Neural cell (in vitro differentiated cells): ENCODE measurements at regions not wholly inside any gene's neighbourhood (a gene's known extent, or its start where the extent isn't known, plus 50 kb on each side); places are given as distances from the start of the nearest gene placed in this dataset.

Source experiments
- H2AFZ ChIP-seq: fragments of 200-600, 300-800 bp; sonication (generic), shearing (Covaris generic); 2 replicates; pipeline ENCODE4 v1.6.0; 2014; ENCODE audit warnings: low read depth, mild to moderate bottlenecking, antibody characterized with exemption, low read length, moderate library complexity
- H3F3A ChIP-seq: fragments of 200-600 bp; shearing (Covaris generic); 2 replicates; pipeline ENCODE4 v1.6.1; 2016; ENCODE audit warnings: mild to moderate bottlenecking, moderate library complexity, mixed read lengths, antibody characterized with exemption, low read length; ENCODE audit not compliant: insufficient read depth, poor library complexity, severe bottlenecking
- H3K27ac ChIP-seq: fragments of 200-600, 300-800 bp; sonication (generic), shearing (Covaris generic); 2 replicates; pipeline ENCODE4 v1.5.1; 2014; ENCODE audit warnings: mild to moderate bottlenecking, low read length, moderate library complexity
- H3K27me3 ChIP-seq: fragments of 300-800, 200-600 bp; sonication (generic), shearing (Covaris generic); 2 replicates; pipeline ENCODE4 v1.6.0; 2014; ENCODE audit warnings: mild to moderate bottlenecking, low read depth, low read length, moderate library complexity; ENCODE audit not compliant: insufficient read depth
- H3K36me3 ChIP-seq: fragments of 300-800, 200-600 bp; sonication (generic), shearing (Covaris generic); 2 replicates; pipeline ENCODE4 v1.5.1; 2014; ENCODE audit warnings: mild to moderate bottlenecking, antibody characterized with exemption, low read length, moderate library complexity; ENCODE audit not compliant: insufficient read depth
- H3K4me2 ChIP-seq: fragments of 300-800, 200-600 bp; sonication (generic), shearing (Covaris generic); 2 replicates; pipeline ENCODE4 v1.6.0; 2014; ENCODE audit warnings: mild to moderate bottlenecking, low read length
- H3K4me3 ChIP-seq: fragments of 300-800, 200-600 bp; sonication (generic), shearing (Covaris generic); 2 replicates; pipeline ENCODE4 v1.5.1; 2014; ENCODE audit warnings: mild to moderate bottlenecking, low read length, moderate library complexity
- H3K79me2 ChIP-seq: fragments of 200-600 bp; shearing (Covaris generic); replicated peaks from 2 replicates; pipeline ENCODE4 v1.6.0; 2014; ENCODE audit warnings: mild to moderate bottlenecking, low read length, moderate library complexity; ENCODE audit not compliant: insufficient read depth
- H3K9ac ChIP-seq: fragments of 300-800, 200-600 bp; sonication (generic), shearing (Covaris generic); 2 replicates; pipeline ENCODE4 v1.6.1; 2016; ENCODE audit warnings: mild to moderate bottlenecking, low read length, mixed read lengths
- H3K9me2 ChIP-seq: fragments of 200-600 bp; shearing (Covaris generic); 2 replicates; pipeline ENCODE4 v1.6.1; 2016; ENCODE audit warnings: mild to moderate bottlenecking, low read length, mixed read lengths; ENCODE audit not compliant: insufficient read depth
- H3K9me3 ChIP-seq: fragments of 200-600, 300-800 bp; sonication (generic), shearing (Covaris generic); 2 replicates; pipeline ENCODE4 v1.6.1; 2016; ENCODE audit warnings: mild to moderate bottlenecking, mixed run types, low read length, moderate library complexity, mixed read lengths
- H4K20me1 ChIP-seq: fragments of 200-600 bp; shearing (Covaris generic); 2 replicates; pipeline ENCODE4 v1.6.1; 2016; ENCODE audit warnings: mild to moderate bottlenecking, mixed run types; ENCODE audit not compliant: insufficient read depth
- CTCF ChIP-seq: fragments of 450-650 bp; IDR thresholded peaks from 2 replicates; pipeline ENCODE4 v1.5.1; 2014; ENCODE audit warnings: antibody characterized with exemption, mild to moderate bottlenecking, moderate library complexity; ENCODE audit not compliant: poor library complexity, severe bottlenecking
- EP300 ChIP-seq: fragments of 450-650 bp; conservative IDR thresholded peaks from 2 replicates; pipeline ENCODE4 v1.6.1; 2014; ENCODE audit warnings: antibody characterized with exemption, mild to moderate bottlenecking, moderate library complexity; ENCODE audit not compliant: poor library complexity, severe bottlenecking
- EZH2 ChIP-seq: fragments of 200-600, 300-800 bp; shearing (Covaris generic), sonication (generic); IDR thresholded peaks from 2 replicates; pipeline ENCODE4 v1.6.1; 2014; ENCODE audit warnings: antibody characterized with exemption, low read length, borderline replicate concordance, mild to moderate bottlenecking; ENCODE audit not compliant: insufficient read depth, poor library complexity, severe bottlenecking
- MXI1 ChIP-seq: fragments of 450-650 bp; conservative IDR thresholded peaks from 2 replicates; pipeline ENCODE4 v1.6.1; 2014; ENCODE audit warnings: antibody characterized with exemption, mild to moderate bottlenecking; ENCODE audit not compliant: poor library complexity, severe bottlenecking
- POLR2AphosphoS5 ChIP-seq: IDR thresholded peaks from 2 replicates; pipeline ENCODE4 v1.6.1; 2012
- RAD21 ChIP-seq: fragments of 450-650 bp; conservative IDR thresholded peaks from 2 replicates; pipeline ENCODE4 v1.6.1; 2014; ENCODE audit warnings: antibody characterized with exemption, mild to moderate bottlenecking, moderate library complexity
- REST ChIP-seq: IDR thresholded peaks from 2 replicates; pipeline ENCODE4 v1.6.1; 2012; ENCODE audit warnings: borderline replicate concordance
- SMC3 ChIP-seq: fragments of 450-650 bp; conservative IDR thresholded peaks from 2 replicates; pipeline ENCODE4 v1.6.1; 2014; ENCODE audit warnings: antibody characterized with exemption, mild to moderate bottlenecking, moderate library complexity; ENCODE audit not compliant: poor library complexity
- TAF1 ChIP-seq: IDR thresholded peaks from 2 replicates; pipeline ENCODE4 v1.6.1; 2012; ENCODE audit warnings: low read depth

- Histone ChIP-seq H4K20me1 (no peaks in the 10 kb centered on the region), H3K27me3 (no peaks in the 10 kb centered on the region), H3K79me2 (no peaks in the 10 kb centered on the region), H3K9me2 (no peaks in the 10 kb centered on the region), H3K36me3 (no peaks in the 10 kb centered on the region), H3F3A (no peaks in the 10 kb centered on the region), H3K4me3 (no peak overlapping the region), H3K27ac (no peak overlapping the region), H3K4me2 (no peak overlapping the region), H3K9me3 (no peaks in the 10 kb centered on the region), H2AFZ (no peak overlapping the region), H3K9ac (no peak overlapping the region)
- TF ChIP-seq RAD21 (no peak), TAF1 (no peak), REST (no peak), EP300 (no peak), EZH2 (no peak), SMC3 (no peak), MXI1 (no peak), CTCF (no peak), POLR2AphosphoS5 (no peak)
These were observed 70.0 kb upstream of the PTPRM start for GRCh38 chr18:7497081-7497480.

GRCh38 chr18:7511106-7511505, 56.0 kb upstream of the PTPRM start:
- TF ChIP-seq CTCF (no peak), POLR2AphosphoS5 (no peak), EP300 (no peak), SMC3 (no peak), MXI1 (no peak), TAF1 (no peak), REST (no peak), RAD21 (no peak), EZH2 (no peak)
- Histone ChIP-seq H3K9me2 (no peaks in the 10 kb centered on the region), H3K27me3 (no peaks in the 10 kb centered on the region), H3K36me3 (no peaks in the 10 kb centered on the region), H3K9me3 (no peaks in the 10 kb centered on the region), H3K4me2 (no peak overlapping the region), H2AFZ (no peak overlapping the region), H4K20me1 (no peaks in the 10 kb centered on the region), H3F3A (no peaks in the 10 kb centered on the region), H3K4me3 (no peak overlapping the region), H3K27ac (no peak overlapping the region), H3K79me2 (no peaks in the 10 kb centered on the region), H3K9ac (no peak overlapping the region)
